ENCODE measurements at regions not wholly inside any gene's neighbourhood (a gene's known extent, or its start where the extent isn't known, plus 50 kb on each side); places are given as distances from the start of the nearest gene placed in this dataset.

DNA sequence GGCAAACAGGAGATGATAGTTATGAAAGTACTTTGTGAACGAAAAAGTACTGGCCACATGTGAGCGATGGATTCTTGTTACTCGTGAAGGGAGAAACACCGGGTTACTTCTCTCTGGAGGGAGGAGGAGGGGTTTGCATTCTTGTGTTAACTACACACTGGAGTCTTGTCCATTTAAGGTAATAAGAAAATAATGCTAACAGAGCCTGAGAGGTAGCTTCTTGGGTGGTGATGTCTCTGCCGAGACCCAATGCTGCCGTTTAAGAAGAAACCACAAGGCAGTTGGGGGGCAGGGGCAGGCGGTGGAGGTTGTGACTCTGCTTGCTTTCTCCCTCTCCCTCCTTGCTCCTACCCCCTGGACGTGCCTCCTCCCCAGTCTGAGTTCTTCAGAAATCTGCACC lies 100.9 kb upstream of the ROPN1 start:
- no peak for DNase-seq (ENCODE audit: low spot score)

DNA sequence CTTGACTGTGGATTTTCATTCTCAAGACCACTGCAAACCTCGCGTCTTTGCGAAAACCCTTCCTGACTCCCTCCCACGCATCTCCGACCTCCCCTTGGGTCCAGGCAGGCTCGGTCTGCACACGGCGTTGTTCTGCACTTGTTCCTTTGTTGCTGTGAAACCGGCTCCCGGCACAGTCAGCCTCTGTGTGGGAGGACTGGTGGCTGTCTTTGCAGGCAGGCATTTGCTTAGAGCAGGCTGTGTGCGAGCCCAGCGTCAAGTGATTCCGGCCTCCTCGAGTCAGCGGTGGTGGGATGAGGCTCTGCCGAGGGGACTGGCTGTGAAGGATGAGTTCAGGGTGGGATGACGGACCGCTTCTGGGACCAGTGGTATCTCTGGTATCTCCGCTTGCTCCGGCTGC lies 102.6 kb upstream of the ROPN1 start:
- DNase-seq (ENCODE audit: low spot score) = no peak

DNA sequence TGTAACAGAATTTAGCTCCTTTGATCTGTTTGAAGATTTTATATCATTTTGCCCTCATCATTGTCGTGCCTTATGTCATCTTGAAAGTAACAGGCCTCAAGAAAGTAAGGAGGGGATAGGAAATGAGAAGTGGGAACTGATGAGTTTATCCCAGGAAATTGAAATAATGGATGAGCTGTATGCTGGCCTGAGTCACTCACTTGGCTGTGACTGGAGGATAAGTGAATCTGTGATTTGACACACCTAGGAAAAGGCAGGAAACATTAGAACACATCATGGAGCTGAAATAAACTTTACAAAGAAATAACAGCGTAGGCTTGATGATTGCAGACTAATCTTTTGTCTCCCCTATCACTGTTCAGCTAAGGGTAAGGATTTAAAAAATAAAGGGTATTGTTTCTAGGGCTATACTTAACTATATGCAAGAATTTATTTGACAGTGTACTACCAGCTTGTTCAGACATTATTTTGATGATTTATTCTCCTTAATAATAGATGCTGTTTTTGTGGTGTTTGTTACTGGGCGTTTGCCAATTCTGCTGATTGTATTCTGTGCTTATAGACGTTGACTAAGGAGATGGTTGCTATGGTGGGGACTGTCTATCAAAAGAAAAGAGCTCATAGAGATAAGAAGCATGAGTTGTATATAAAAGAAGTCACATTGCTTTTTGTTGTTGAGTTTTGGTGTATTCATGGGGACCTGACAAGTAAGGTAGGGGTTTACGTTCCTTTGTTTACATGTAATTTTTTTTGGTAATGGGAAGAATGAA lies 105.6 kb upstream of the ROPN1 start:
- DNase-seq (ENCODE audit: low spot score) = no peak

DNA sequence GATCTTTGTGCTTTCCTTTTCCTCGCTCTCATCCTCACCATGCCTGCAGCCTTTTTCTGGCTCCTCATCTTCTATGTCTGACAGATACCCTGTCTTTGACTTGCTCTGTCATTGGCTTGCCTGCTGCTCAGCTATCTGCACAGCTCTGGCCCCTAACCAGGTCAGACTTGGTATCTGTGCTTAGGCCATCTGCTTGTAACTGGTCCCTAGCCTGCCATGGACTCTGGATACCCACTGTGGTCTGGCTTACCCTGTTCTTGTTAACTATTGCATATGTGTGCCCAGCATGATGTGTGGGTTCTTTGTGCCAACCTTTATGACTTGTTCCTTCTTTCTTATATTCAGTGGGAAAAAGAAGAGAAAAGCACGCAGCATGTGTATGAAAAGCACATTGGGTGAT lies 109.7 kb upstream of the ROPN1 start:
- DNase-seq (ENCODE audit: low spot score) = no peak

DNA sequence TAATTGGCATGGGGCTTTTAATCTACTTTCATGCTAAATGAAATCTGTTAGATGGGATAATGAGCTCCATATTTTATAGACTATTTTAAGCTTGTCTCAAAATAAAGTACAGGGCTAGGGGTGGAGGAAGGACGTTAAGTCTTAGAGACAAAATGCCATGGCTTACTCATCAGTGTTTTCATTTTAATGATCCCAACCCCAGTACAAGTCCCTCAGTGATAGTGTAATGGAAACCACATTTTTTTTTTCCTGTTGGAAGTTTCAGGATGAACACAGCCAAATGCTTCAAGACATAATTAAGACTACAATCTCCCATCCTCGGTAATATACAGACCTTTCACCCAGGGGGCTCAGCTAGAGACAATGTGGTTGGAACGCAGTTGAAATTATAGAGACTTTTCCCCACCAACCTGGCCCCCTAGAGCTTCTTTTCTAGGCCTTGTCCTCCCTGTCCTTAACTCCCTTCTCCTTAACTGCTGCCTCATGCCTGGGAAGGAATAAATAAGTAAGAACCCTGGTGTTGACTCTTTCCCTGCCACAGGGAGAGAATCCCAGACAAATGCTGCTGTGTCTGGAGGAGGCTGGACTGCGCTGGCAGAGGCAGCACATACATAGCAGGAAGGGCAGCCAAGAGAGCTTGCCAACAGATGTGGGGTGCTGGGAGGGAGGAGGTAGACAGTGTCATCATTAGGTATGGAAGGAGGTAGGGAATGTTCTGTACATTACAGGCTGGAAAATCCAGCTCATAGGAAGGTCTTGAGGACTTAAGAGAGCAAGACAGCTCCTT lies 115.4 kb upstream of the ROPN1 start:
- DNase-seq (ENCODE audit: low spot score) = no peak

DNA sequence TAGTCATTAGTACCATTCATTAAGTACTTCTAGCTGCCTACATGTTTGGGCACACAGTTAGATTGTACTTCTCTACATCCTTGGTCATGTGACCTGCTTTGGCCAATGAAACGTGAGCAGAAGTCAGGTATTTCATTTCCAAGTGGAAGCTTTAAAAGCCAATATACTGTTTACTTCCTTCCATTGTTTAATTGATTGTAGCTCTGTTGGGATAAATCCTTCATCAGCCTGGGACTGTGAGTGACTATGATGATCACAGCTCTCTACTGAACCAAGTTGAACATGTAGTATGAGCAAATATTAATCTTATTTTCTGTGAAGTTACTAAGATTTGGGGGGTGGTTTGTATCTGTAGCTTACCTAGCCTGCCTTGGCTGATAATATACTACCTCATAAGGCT lies 116.5 kb upstream of the ROPN1 start:
- DNase-seq (ENCODE audit: low spot score) = no peak

- no peak for DNase-seq (ENCODE audit: low spot score)
Observed at GRCh38 chr3:124113485-124113884, 121.6 kb upstream of the ROPN1 start.

- DNase-seq (ENCODE audit: low spot score) = no peak
Observed at GRCh38 chr3:124115279-124115678, 123.4 kb upstream of the ROPN1 start.

DNA sequence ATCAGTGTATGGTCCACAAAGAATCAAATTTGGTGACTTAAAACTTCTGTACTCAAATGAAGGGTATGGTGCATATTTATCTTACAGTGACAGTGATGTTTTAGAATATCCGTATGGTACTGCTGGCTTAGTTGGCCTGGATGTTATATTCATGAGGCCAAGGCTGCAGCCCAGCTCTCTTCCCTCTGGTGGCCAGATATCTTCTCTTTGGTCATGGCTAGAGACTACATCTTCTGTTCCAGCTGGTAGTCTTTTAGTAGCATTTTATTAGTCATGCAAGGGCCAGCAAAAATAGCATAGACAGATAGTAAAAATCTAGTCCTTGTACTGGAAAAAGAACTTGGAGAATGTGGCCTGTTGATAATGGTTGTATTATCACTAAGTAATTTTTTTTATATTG lies 124.0 kb upstream of the ROPN1 start:
- DNase-seq (ENCODE audit: low spot score) = no peak

DNA sequence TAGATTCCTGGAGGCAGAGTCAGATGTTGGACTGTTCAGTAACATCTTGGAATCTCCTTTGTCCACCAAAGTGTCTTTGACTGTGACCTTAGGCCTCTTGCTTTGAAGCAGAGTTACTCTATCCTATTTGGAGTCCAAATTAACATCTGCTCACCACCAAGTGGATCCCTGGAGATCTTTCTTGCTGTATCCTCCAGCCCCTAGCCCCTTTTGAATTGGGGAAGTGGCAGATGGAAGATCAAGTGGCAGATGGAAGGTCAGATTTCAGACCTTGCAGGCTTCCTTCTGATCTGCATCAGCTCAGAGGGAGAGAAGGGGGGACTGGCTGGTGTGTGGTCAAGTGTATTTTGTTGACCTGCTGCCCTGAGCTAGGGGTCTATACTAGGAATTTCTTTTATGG lies 125.0 kb upstream of the ROPN1 start:
- no peak for DNase-seq (ENCODE audit: low spot score)

- no peak for DNase-seq (ENCODE audit: low spot score)
Observed at GRCh38 chr3:124117486-124117885, 125.6 kb upstream of the ROPN1 start.

GRCh38 chr3:124118397-124118796 lies 126.5 kb upstream of the ROPN1 start:
- DNase-seq (ENCODE audit: low spot score) = no peak

DNA sequence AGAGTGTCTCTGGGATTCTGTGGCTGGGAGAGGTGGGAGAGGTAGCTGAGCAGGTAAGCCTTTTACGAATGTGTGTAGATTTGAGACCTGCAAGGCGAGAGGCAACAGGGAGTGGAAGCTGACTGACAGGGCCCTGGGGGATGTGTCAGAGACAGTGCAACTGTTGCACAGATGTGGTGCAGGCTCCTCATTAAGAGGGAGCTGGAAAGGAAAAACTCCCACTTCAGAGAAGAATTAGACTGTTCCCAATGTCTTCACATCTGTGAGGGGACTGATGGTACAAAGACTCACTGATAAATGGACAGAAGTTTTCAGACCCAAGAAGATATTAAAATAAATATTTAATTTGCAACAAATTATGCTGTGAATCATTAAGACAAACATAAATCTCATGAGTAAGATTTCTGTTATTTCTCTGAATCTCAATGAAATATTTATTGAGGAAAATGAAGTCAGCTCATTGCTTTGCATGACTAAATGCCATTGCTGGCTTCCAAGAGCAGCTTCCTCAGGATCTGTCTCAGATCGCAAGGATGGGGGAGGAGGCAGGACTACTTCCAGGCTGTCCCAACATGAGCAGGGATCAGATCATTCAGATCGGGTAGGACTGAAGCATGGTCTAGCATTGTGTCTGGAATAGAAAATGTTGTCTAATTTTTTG lies 127.3 kb upstream of the ROPN1 start:
- no peak for DNase-seq (ENCODE audit: low spot score)

DNA sequence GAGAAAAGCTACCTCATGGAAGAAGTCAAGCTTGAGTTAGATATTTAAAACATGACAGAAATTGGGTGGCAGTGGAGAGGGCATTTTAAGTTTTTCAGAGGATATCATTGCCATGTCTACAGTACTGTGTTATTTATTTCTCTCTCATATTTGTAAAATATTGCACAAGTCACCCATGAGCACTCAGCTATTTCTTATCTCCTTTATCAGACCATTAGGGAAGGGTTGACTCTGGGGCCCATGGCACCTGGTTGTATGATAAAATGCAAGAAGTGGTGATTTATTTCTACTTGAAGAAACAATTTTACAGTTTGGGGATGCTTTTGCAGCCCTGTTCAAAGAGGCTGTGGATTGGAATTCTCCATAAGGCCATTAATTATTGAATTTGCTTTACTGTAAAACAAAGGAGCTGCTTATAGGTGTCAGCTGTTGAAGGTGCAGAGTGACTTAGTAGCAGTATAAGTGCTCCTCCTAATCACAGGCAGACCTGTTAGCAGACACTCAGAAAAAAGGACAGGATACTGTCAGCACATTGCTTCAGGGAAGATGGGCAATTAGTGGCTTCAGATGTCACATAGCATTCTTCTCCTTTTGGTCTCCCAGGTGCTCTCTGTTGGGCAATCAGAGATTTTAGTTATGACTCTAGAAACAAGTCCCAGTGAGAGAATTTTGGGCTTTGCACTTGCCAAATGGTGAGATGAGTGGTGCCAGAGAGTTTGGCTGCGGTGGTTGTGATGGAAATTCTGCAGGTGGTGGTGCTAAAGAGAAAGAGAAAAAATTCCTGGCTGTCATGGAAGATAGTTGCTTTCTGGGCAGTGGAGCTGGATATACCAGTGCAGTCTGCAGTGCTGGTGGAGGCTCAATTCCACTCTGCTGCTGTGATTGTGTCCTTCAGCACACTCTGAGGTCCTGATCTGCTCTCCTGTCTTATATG lies 129.7 kb upstream of the ROPN1 start:
- no peak for DNase-seq (ENCODE audit: low spot score)

- no peak for DNase-seq (ENCODE audit: low spot score)
Observed at GRCh38 chr3:124125315-124125714, 133.4 kb upstream of the ROPN1 start.

DNA sequence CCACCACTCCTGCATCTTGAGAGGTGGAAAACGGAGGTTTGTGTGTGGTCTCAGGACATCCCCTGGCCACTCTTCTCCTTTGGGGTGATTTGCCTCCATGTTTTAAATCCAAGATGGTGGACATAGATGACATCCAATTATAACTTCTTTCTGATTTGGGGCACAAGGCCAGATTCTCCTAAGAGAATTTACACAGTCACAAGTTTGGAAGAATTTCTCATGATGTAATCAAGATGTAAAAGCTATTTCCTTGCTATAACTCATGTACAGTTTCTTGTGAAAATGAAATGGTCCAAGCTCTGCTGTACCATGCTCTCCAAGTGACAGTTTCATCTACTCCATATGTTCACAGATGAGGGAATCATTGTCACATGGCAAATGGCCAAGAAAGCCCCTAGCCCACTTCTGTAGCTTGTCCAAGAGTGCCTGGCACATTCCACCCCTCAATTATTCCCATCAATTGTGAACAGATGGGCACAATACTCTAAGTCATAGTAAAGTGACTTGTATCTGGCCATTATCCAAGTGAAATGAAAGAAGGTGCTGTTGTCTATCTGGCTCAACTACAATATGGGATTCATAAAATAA lies 134.6 kb upstream of the ROPN1 start:
- DNase-seq (ENCODE audit: low spot score) = no peak

GRCh38 chr3:124131158-124131557 lies 139.2 kb upstream of the ROPN1 start:
- no peak for DNase-seq (ENCODE audit: low spot score)

- no peak for DNase-seq (ENCODE audit: low spot score)
Observed at GRCh38 chr3:124131580-124131979, 139.7 kb upstream of the ROPN1 start.

- no peak for DNase-seq (ENCODE audit: low spot score)
Observed at GRCh38 chr3:124132813-124133212, 140.9 kb upstream of the ROPN1 start.

- no peak for DNase-seq (ENCODE audit: low spot score)
Observed at GRCh38 chr3:124133366-124133940, 141.5 kb upstream of the ROPN1 start.

GRCh38 chr3:124137216-124137615 lies 145.3 kb upstream of the ROPN1 start:
- no peak for DNase-seq (ENCODE audit: low spot score)

All from D341Med (cell line).